HG03575 (cell line): ENCODE measurements at regions not wholly inside any gene's neighbourhood (a gene's known extent, or its start where the extent isn't known, plus 50 kb on each side); places are given as distances from the start of the nearest gene placed in this dataset.
A peak's percentile ranks its signal among the peaks of the same experiment; 100 is the strongest.

ENCODE experiments used
- ATAC-seq: cut with Tn5 transposase; IDR thresholded peaks from one replicate; pipeline ENCODE4 v1.9.1; 2021; ENCODE audit not compliant: unreplicated experiment, insufficient number of reproducible peaks, low FRiP score; ENCODE audit errors: extremely low read depth

- ATAC-seq = no peak
These were observed 166.6 kb upstream of the PKDCC start for GRCh38 chr2:41881249-41881648.

DNA sequence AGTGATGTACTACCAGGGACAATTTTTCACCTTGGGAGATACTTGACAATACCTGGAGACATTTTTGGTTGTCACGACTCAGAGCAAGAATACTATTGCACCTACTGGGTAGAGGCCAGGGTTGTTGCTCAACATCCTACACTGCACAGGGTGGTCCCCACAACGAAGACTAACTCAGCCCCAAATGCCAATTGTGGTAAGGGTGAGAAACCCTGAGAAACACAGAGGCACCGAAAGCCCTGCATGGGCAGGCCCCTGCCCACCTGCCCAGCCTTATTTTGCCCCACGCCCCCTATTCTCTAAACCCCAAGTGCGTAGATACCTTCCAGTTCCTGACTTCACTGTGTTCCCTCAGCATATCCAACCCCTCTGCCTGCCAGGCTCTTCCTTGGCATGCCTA is 163.1 kb upstream of the PKDCC start:
- no peak for ATAC-seq

DNA sequence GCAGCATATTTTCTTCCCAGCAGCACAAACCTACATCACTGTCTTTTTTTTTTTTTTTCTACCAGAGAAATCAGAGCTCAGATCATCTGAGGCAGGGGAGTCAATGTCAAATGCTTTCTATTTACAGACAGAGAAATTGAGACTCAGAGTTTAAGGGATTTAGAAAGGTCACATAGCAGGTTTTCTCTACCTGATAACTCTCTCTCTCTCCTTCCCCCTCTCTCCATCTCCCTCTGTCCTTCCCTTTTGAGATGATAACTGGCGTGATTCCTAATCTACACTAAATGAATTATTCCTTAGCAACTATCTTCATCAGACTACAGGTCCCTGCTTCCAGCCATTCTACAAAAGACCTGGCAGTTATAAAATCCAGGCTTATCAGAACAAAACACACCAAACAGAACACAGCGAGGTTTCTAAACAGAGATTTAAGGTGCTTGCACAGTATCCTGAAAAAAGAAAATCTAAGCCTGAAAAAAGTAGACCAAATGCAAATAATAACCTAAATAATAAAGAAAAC is 161.6 kb upstream of the PKDCC start:
- no peak for ATAC-seq

- no peak for ATAC-seq
These were observed 161.1 kb upstream of the PKDCC start for GRCh38 chr2:41886757-41887156.

- no peak for ATAC-seq
These were observed 157.5 kb upstream of the PKDCC start for GRCh38 chr2:41890341-41890740.

DNA sequence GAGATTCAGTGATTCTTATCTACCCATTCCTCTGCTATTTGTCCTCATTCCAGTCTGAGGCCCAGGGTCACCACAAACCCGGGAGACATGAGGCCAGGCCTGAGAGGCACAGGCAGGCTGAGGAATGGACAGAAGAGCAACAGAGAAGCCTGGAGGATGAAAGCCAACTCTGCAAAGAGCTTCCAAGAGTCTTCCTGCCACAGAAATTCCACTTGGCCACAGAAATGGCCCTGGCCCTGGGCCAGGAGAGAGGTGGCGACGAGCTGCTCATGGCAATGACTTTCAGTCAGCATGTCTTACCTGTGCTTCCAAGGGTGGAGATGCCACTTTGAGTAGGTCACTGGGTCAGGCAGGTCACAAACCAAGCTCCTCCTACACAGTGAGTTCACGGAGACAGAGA is 155.3 kb upstream of the PKDCC start:
- ATAC-seq = no peak

- no peak for ATAC-seq
These were observed 153.1 kb upstream of the PKDCC start for GRCh38 chr2:41894563-41895333.

- ATAC-seq = no peak
These were observed 152.5 kb upstream of the PKDCC start for GRCh38 chr2:41895334-41895664.

GRCh38 chr2:41896186-41896846 is 151.5 kb upstream of the PKDCC start:
- peak; percentile 61 for ATAC-seq

GRCh38 chr2:41899189-41899588 is 148.6 kb upstream of the PKDCC start:
- no peak for ATAC-seq

DNA sequence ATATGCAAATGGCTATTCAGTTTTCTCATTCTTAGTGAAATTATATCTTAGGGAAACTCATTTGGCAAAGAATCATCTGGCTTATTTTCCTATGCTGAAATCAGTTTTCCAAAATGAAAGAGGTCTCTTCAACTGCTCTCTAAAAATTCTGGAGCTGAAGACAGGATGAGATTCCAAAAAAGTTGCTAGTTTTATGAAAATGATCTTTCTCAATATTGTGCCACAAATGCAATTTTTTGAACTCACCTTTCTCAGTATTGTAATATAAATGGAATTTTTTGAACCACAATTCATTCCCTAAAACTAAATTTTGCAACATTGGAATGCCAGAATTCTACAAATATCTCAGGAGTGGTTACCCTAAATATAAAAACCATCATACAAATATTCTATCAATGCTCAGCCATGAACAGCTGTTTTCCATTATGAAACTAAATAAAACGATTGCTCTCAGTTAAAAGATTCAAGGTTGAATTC is 147.7 kb upstream of the PKDCC start:
- no peak for ATAC-seq

GRCh38 chr2:41902897-41903296 is 144.9 kb upstream of the PKDCC start:
- no peak for ATAC-seq

GRCh38 chr2:41903474-41904135 is 144.2 kb upstream of the PKDCC start:
- ATAC-seq = no peak

DNA sequence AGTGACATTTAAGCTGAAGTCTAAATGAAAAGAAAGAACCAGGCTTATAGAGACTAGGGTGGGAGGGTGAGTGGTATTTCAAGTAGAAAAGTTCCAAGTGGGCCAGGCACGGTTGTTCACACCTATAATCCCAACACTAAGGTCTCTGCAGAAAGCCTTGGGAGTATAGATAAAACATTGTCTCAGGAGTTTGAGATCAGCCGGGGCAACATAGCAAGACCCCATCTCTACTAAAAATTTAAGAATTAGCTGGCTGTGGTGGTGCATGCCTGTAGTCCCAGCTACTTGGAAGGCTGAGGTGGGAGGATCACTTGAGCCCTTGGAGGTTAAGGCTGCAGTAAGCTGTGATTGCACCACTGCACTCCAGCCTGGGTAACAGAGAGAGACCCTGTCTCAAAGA is 143.4 kb upstream of the PKDCC start:
- no peak for ATAC-seq

GRCh38 chr2:41905597-41906337 is 142.1 kb upstream of the PKDCC start:
- no peak for ATAC-seq

GRCh38 chr2:41906338-41906725 is 141.5 kb upstream of the PKDCC start:
- no peak for ATAC-seq

DNA sequence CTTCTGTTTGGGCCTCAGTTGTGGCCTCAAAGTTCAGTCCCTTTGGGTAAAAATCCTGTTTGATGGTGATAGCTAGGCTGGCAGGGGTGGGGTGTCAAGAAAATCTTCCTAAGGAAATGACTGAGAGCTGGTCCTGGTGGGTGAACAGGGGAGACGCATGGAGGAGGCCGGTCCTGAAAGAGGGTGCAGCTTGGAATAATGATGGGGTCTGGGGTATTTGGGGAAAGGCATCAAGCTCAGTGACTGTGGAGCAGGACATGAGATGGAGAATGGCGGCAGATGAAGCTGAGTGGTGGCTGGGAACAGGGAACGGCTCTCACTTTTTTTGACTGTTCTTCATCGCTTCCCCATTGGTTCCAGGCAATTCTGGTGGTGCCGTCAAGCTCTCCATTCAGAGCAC is 140.7 kb upstream of the PKDCC start:
- no peak for ATAC-seq

DNA sequence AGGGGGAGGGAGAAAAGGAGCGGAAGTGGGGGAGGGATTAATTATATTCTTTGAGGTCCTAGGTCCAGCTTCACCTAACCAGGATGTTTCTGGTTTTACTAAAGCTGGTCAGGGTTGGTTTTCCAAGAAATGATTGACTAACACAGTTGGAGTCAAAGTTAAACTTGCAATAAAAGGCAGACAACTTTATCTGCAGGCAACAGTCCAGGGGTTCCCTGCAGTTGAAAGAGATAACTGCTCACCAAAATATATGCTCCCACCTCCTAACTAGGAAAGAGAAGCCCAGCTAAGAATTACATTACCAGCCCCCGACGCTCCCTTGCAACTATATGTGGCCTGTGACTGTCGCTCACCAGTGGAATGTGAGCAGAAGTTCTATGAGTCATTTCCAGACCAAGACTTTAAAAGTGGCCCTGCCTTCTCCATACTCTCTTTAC is 140.0 kb upstream of the PKDCC start:
- ATAC-seq = no peak

DNA sequence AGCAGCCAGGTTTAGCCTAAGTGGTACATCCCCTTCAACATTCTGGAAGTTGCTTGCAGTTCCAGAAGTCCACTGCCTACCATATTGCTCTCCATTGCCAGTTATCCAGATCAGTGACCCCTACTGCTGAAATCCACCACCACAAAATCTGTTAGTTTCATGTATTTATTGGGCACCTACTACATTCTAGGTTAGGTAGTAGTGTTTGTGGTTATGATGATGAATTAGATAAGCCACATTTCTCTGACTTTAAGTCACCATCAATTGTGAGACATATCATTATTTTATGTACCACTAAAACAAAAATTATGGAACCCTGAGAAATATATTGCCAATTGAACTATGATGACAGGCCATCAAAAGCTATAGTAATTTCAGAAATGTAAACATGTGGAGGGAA is 139.5 kb upstream of the PKDCC start:
- ATAC-seq = no peak
